Activated naive CD8-positive, alpha-beta T cell (primary cell): ENCODE measurements at regions not wholly inside any gene's neighbourhood (a gene's known extent, or its start where the extent isn't known, plus 50 kb on each side); places are given as distances from the start of the nearest gene placed in this dataset.

Experiments used
- H3K27ac Mint-ChIP-seq: one replicate; pipeline ENCODE4 v1.8.0; 2021; ENCODE audit warnings: mixed read lengths
- H3K27me3 Mint-ChIP-seq: one replicate; pipeline ENCODE4 v1.8.0; 2021; ENCODE audit warnings: mixed read lengths
- H3K36me3 Mint-ChIP-seq: one replicate; pipeline ENCODE4 v1.8.0; 2021; ENCODE audit warnings: mixed read lengths
- H3K4me1 Mint-ChIP-seq: one replicate; pipeline ENCODE4 v1.8.0; 2021; ENCODE audit warnings: low read depth, mixed read lengths
- H3K4me3 Mint-ChIP-seq: one replicate; pipeline ENCODE4 v1.8.0; 2021; ENCODE audit warnings: mild to moderate bottlenecking, mixed read lengths
- H3K9me3 Mint-ChIP-seq: one replicate; pipeline ENCODE4 v1.8.0; 2021; ENCODE audit warnings: low read depth, mixed read lengths

- no peaks in the 10 kb centered on the region for H3K4me1 Mint-ChIP-seq
- H3K27ac Mint-ChIP-seq, result no peak overlapping the region
- H3K9me3 Mint-ChIP-seq, result peaks cover 6% of the 10 kb centered on the region
- no peaks in the 10 kb centered on the region for H3K36me3 Mint-ChIP-seq
- no peaks in the 10 kb centered on the region for H3K27me3 Mint-ChIP-seq
- no peak overlapping the region for H3K4me3 Mint-ChIP-seq
These were observed 650.9 kb downstream of the CDH11 start for GRCh38 chr16:64470916-64471315.

DNA sequence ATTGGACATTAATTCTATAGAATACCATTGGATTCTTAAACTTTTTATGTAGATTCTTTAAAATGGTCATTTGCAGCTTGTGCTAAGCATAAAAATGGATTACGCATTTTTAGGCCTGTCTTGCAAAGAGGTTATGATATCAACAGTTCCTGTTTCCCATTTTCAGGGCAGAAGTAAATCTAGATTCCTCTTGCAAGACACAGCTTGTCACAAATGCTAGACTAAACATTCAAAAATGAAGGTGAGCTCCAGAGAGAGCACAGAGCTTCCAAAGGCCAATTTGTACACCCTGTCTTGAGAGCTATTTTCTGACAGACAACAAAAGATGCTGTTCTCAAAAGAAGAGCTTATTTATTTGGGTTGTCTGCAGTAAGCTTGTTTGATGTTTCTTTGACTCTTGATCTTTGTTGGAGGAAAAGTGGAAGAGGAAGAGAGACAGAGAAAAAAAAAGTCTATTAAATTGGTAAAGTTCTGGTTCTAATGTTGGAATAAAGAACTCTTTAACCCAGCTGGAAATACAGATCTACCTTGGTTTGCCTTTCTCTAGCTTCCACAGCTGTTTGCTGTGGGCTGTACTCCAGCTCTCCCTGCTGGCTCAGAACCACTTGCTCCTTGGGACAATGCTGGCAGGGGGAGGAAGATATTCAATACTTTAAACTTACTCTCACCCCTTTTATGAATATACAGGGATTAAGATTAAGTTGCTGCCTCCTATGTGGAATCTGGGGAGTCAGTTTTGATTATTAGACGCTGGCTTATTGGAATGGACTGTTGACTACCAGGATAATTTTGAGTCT is 651.8 kb downstream of the CDH11 start:
- Mint-ChIP-seq H3K4me1 (no peaks in the 10 kb centered on the region), H3K9me3 (peaks cover 10% of the 10 kb centered on the region), H3K27ac (no peak overlapping the region), H3K36me3 (no peaks in the 10 kb centered on the region), H3K27me3 (no peaks in the 10 kb centered on the region), H3K4me3 (no peak overlapping the region)

DNA sequence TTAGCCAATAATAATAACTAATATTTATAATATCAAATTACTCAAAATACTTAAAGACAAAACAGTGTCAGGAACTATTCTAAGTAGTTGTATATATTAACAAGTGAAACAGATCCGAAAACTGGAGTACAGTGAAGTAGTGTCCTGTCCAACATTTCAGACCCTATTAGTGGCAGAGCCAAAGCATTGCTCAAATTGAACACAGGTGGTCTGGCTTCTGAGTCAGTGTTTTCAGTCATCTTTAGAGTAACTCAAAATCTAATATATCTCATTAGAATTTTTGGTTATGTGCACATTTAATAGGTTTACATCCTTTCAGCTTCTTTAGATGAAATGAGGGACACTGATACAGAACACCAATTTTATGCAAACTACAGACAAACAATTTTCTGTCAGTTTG is 652.5 kb downstream of the CDH11 start:
- no peak overlapping the region for H3K4me3 Mint-ChIP-seq
- peaks cover 15% of the 10 kb centered on the region for H3K9me3 Mint-ChIP-seq
- H3K27me3 Mint-ChIP-seq, result no peaks in the 10 kb centered on the region
- no peaks in the 10 kb centered on the region for H3K36me3 Mint-ChIP-seq
- no peaks in the 10 kb centered on the region for H3K4me1 Mint-ChIP-seq
- H3K27ac Mint-ChIP-seq, result no peak overlapping the region

GRCh38 chr16:64468515-64469090 is 653.3 kb downstream of the CDH11 start:
- H3K4me3 Mint-ChIP-seq, result no peak overlapping the region
- no peak overlapping the region for H3K27ac Mint-ChIP-seq
- H3K4me1 Mint-ChIP-seq, result no peaks in the 10 kb centered on the region
- peaks cover 15% of the 10 kb centered on the region for H3K9me3 Mint-ChIP-seq
- H3K27me3 Mint-ChIP-seq, result no peaks in the 10 kb centered on the region
- H3K36me3 Mint-ChIP-seq, result no peaks in the 10 kb centered on the region

DNA sequence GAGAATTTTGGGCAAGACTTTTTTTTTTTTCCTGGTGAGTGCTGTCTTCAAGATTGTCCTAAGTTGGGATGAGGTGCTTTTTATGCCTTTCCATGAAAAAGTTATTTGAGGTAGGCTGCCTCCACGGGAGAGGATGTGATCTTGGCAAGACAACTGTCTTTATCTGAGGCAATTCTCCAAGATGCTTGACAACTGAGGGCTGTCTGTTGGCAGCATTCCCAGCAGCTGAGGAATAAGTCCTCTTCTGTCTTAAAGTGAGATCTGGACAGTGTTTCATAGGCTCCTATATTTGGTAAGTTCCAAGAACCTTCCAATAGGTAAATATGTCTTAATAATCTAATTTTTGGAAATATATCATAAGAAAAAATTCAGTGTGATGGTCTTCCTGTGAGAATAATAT is 662.0 kb downstream of the CDH11 start:
- H3K9me3 Mint-ChIP-seq, result peaks cover 37% of the 10 kb centered on the region
- H3K27me3 Mint-ChIP-seq, result no peaks in the 10 kb centered on the region
- no peaks in the 10 kb centered on the region for H3K4me1 Mint-ChIP-seq
- H3K4me3 Mint-ChIP-seq, result no peak overlapping the region
- H3K36me3 Mint-ChIP-seq, result no peaks in the 10 kb centered on the region
- H3K27ac Mint-ChIP-seq, result no peak overlapping the region

DNA sequence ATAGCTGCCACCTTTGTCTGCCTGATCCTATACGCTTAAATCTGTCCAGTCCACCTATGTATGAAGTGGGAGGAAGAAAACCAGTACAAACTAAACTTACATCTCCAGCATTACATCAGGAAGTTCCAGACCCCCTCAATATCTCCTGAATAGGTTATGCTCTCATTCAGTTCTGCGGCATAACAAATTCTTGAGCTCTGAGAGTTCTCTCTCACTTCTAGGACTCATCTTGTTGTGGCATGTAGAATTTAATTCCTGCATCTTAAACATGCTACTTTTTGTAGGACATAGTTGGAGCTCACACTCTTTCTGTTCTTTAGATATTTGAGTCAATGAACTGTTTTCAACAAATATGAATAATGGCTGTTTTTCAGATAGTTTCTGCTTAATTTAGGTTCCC is 662.5 kb downstream of the CDH11 start:
- Mint-ChIP-seq H3K27me3 (no peaks in the 10 kb centered on the region), H3K9me3 (peaks cover 39% of the 10 kb centered on the region), H3K36me3 (no peaks in the 10 kb centered on the region), H3K4me3 (no peak overlapping the region), H3K4me1 (no peaks in the 10 kb centered on the region), H3K27ac (no peak overlapping the region)

DNA sequence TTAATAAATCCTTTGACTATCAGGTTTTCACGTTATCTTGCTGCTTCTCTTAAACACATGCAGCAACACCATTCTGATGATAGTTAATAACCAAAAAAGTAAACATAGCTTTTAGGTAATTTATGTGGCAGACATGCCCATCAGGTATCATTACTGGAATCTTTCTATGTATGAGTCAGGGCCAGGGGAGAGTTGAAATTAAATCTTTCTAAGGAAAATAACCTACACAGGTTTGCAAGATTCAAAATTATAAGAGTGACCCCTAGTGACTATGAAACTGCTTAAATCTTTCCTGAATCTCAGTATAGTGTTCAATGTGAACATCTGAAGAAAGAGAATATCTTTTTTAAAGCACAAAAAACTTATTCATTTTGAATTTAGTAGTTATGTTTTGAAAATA is 666.6 kb downstream of the CDH11 start:
- Mint-ChIP-seq H3K9me3 (peaks cover 41% of the 10 kb centered on the region), H3K4me1 (no peaks in the 10 kb centered on the region), H3K27me3 (no peaks in the 10 kb centered on the region), H3K27ac (no peak overlapping the region), H3K36me3 (no peaks in the 10 kb centered on the region), H3K4me3 (no peak overlapping the region)

GRCh38 chr16:64453646-64454045 is 668.2 kb downstream of the CDH11 start:
- H3K27ac Mint-ChIP-seq, result no peak overlapping the region
- H3K4me1 Mint-ChIP-seq, result no peaks in the 10 kb centered on the region
- H3K27me3 Mint-ChIP-seq, result no peaks in the 10 kb centered on the region
- H3K9me3 Mint-ChIP-seq, result peaks cover 34% of the 10 kb centered on the region
- no peak overlapping the region for H3K4me3 Mint-ChIP-seq
- H3K36me3 Mint-ChIP-seq, result no peaks in the 10 kb centered on the region

DNA sequence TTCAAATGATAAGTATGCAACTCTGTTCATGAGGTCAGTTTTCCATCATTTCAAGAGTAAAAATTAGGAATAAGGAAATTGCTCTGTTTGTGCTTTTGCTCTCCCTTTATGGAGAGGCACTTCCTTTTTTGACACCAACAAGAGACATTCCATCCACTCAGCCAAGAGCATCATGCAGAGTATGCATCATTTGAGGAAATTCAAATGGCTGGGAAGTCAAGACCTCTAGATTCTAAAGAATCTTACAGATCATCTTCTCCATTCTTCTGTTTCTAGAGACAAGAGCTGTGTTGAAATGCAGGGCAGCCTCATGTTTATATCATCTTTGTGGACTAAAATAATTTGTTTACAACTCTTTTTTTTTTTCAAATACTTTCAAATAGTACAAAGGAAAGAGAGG is 669.4 kb downstream of the CDH11 start:
- Mint-ChIP-seq H3K27me3 (no peaks in the 10 kb centered on the region), H3K27ac (no peak overlapping the region), H3K4me1 (no peaks in the 10 kb centered on the region), H3K36me3 (no peaks in the 10 kb centered on the region), H3K9me3 (peaks cover 32% of the 10 kb centered on the region), H3K4me3 (no peak overlapping the region)

- no peaks in the 10 kb centered on the region for H3K4me1 Mint-ChIP-seq
- no peaks in the 10 kb centered on the region for H3K36me3 Mint-ChIP-seq
- no peak overlapping the region for H3K4me3 Mint-ChIP-seq
- no peak overlapping the region for H3K27ac Mint-ChIP-seq
- H3K9me3 Mint-ChIP-seq, result peaks cover 36% of the 10 kb centered on the region
- no peaks in the 10 kb centered on the region for H3K27me3 Mint-ChIP-seq
These were observed 671.7 kb downstream of the CDH11 start for GRCh38 chr16:64450177-64450576.

DNA sequence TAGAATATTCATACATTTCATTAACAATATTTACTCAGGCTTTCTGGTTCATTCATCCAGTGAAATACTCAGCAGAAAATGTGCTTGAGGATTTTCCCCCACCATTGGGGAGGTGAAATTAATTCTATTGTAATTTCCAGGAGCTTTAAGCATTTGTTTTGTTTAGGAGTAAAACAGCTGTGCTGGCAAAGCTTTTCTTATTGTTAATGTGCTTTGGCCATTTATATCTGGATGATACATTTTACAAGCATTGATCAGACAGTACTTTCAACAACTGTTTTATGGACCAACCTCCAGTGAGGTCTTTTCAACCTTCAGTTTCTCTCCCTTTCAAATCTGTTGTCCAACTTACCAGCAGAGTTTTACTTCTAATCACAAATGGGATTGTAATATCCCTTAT is 672.4 kb downstream of the CDH11 start:
- Mint-ChIP-seq H3K9me3 (peaks cover 30% of the 10 kb centered on the region), H3K4me1 (no peaks in the 10 kb centered on the region), H3K27ac (no peak overlapping the region), H3K4me3 (no peak overlapping the region), H3K27me3 (no peaks in the 10 kb centered on the region), H3K36me3 (no peaks in the 10 kb centered on the region)

GRCh38 chr16:64445649-64446048 is 676.2 kb downstream of the CDH11 start:
- peaks cover 32% of the 10 kb centered on the region for H3K9me3 Mint-ChIP-seq
- H3K27me3 Mint-ChIP-seq, result no peaks in the 10 kb centered on the region
- no peaks in the 10 kb centered on the region for H3K4me1 Mint-ChIP-seq
- no peak overlapping the region for H3K4me3 Mint-ChIP-seq
- no peak overlapping the region for H3K27ac Mint-ChIP-seq
- no peaks in the 10 kb centered on the region for H3K36me3 Mint-ChIP-seq

DNA sequence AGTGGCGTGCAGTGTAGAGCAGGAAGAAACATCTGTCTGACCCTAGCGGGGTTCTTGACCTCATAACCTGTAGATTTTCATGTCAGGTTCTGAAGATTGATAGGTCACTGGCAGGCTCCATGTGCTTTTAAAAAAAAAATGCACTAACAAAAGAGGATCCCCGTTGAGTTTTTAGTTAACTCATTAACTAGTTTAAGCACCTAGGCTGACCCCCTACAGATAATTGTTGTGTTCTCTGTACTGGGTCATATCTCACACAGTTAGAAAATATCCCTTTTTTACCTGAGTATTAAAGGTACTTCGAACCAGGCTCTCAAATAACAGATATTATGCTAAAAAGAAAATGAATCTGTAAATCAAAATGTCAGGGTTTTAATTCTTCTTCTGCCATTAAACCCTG is 676.6 kb downstream of the CDH11 start:
- Mint-ChIP-seq H3K27ac (no peak overlapping the region), H3K4me1 (no peaks in the 10 kb centered on the region), H3K36me3 (no peaks in the 10 kb centered on the region), H3K27me3 (no peaks in the 10 kb centered on the region), H3K9me3 (peaks cover 32% of the 10 kb centered on the region), H3K4me3 (no peak overlapping the region)

DNA sequence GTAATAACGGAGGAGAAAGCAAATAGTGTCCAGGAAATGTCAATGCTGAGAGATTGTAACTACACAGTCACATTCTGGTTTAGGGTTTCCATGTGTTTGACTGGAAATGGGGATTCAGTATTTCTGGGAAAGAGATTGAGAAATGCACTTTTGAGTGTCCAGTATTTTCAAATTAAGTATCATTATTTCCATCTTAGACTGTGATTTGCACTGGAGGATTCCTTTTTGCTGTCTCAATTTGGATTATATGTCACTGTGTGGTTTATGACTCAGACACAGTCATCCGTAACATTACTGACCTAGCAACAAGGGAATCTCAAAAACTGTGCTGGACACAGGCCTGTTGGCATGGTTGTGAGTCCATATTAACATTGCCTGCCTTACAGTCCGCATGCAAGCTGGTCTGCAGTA is 681.4 kb downstream of the CDH11 start:
- no peak overlapping the region for H3K27ac Mint-ChIP-seq

GRCh38 chr16:64440005-64440404 is 681.9 kb downstream of the CDH11 start:
- no peak overlapping the region for H3K4me3 Mint-ChIP-seq
- no peaks in the 10 kb centered on the region for H3K4me1 Mint-ChIP-seq

More for the DNA sequence above, 681.4 kb downstream of the CDH11 start:
- Mint-ChIP-seq H3K4me1 (no peaks in the 10 kb centered on the region), H3K36me3 (no peaks in the 10 kb centered on the region), H3K27me3 (no peaks in the 10 kb centered on the region), H3K9me3 (peaks cover 20% of the 10 kb centered on the region), H3K4me3 (no peak overlapping the region)

More at GRCh38 chr16:64440005-64440404, 681.9 kb downstream of the CDH11 start:
- Mint-ChIP-seq H3K27ac (no peak overlapping the region), H3K9me3 (peaks cover 17% of the 10 kb centered on the region), H3K27me3 (no peaks in the 10 kb centered on the region), H3K36me3 (no peaks in the 10 kb centered on the region)
